ENCODE measurements at regions not wholly inside any gene's neighbourhood (a gene's known extent, or its start where the extent isn't known, plus 50 kb on each side); places are given as distances from the start of the nearest gene placed in this dataset.

DNA sequence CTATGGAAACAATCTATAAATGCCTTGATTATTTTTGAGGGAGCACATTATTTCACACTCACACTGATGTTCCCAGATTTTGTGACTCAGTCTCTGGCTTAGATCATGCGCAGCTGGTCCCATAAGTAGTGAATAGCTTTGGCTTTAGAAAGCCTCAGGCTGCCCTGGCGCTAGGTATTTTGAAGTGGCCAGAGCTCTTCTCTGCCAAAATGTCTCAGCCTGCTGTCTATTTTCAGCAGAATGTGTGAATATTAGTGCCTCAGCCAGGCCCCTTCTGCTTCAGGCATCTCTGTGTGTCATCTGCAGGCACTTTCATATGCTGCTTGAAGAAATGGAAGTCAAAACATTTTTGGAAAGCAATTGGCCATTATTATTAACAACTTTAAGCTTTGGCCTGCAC is 931.0 kb upstream of the INTU start:
- Histone ChIP-seq H3K27ac (replicated peaks) (no peak overlapping the region), H3K27me3 (ENCODE audit: insufficient read depth, poor library complexity, severe bottlenecking) (no peaks in the 10 kb centered on the region), H3K4me3 (replicated peaks; ENCODE audit: insufficient read depth, low read length) (no peak overlapping the region)
- no peak for TF ChIP-seq SPI1 (IDR thresholded peaks at IDR 0.05; ENCODE audit: borderline replicate concordance, low read depth)
- TF ChIP-seq GABPA (IDR thresholded peaks at IDR 0.05; ENCODE audit: low read depth): no peak
- TF ChIP-seq, protein P1, sequence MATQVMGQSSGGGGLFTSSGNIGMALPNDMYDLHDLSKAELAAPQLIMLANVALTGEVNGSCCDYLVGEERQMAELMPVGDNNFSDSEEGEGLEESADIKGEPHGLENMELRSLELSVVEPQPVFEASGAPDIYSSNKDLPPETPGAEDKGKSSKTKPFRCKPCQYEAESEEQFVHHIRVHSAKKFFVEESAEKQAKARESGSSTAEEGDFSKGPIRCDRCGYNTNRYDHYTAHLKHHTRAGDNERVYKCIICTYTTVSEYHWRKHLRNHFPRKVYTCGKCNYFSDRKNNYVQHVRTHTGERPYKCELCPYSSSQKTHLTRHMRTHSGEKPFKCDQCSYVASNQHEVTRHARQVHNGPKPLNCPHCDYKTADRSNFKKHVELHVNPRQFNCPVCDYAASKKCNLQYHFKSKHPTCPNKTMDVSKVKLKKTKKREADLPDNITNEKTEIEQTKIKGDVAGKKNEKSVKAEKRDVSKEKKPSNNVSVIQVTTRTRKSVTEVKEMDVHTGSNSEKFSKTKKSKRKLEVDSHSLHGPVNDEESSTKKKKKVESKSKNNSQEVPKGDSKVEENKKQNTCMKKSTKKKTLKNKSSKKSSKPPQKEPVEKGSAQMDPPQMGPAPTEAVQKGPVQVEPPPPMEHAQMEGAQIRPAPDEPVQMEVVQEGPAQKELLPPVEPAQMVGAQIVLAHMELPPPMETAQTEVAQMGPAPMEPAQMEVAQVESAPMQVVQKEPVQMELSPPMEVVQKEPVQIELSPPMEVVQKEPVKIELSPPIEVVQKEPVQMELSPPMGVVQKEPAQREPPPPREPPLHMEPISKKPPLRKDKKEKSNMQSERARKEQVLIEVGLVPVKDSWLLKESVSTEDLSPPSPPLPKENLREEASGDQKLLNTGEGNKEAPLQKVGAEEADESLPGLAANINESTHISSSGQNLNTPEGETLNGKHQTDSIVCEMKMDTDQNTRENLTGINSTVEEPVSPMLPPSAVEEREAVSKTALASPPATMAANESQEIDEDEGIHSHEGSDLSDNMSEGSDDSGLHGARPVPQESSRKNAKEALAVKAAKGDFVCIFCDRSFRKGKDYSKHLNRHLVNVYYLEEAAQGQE (IDR thresholded peaks at IDR 0.05; ENCODE audit: insufficient replicate concordance, low read depth): no peak
- TF ChIP-seq, protein P2, sequence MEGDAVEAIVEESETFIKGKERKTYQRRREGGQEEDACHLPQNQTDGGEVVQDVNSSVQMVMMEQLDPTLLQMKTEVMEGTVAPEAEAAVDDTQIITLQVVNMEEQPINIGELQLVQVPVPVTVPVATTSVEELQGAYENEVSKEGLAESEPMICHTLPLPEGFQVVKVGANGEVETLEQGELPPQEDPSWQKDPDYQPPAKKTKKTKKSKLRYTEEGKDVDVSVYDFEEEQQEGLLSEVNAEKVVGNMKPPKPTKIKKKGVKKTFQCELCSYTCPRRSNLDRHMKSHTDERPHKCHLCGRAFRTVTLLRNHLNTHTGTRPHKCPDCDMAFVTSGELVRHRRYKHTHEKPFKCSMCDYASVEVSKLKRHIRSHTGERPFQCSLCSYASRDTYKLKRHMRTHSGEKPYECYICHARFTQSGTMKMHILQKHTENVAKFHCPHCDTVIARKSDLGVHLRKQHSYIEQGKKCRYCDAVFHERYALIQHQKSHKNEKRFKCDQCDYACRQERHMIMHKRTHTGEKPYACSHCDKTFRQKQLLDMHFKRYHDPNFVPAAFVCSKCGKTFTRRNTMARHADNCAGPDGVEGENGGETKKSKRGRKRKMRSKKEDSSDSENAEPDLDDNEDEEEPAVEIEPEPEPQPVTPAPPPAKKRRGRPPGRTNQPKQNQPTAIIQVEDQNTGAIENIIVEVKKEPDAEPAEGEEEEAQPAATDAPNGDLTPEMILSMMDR (IDR thresholded peaks at IDR 0.05; ENCODE audit: insufficient read depth, low read length): no peak
- TF ChIP-seq POLR2AphosphoS5 (IDR thresholded peaks at IDR 0.05; ENCODE audit: low read depth): no peak
- DNase-seq (ENCODE audit: low read depth in 1 of 2, low spot score in 1 of 2): no peak

DNA sequence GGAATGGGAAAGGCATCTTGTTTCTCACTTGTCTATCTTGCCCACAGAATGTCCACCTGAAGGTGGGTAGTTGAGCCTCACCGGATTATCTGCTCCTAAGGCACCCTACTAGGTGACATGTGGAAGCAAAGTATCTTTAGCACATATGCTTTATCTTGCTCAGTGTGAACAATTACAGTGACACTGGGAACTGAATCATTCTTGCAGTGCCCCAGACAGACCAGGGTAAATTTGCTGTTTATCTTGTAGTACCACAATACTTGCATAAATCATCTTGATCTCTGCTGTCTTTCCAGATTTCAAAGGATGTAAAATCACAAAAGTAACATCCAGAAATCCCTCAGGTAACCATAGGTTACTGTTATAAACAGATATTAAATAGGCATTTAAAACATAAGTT is 930.0 kb upstream of the INTU start:
- no peak overlapping the region for H3K27ac ChIP-seq (replicated peaks)
- no peak for DNase-seq (ENCODE audit: low read depth in 1 of 2, low spot score in 1 of 2)
- no peaks in the 10 kb centered on the region for H3K27me3 ChIP-seq (ENCODE audit: insufficient read depth, poor library complexity, severe bottlenecking)
- TF ChIP-seq SPI1 (IDR thresholded peaks at IDR 0.05; ENCODE audit: borderline replicate concordance, low read depth) (no peak), GABPA (IDR thresholded peaks at IDR 0.05; ENCODE audit: low read depth) (no peak), POLR2AphosphoS5 (IDR thresholded peaks at IDR 0.05; ENCODE audit: low read depth) (no peak)
- TF ChIP-seq, protein P1 (IDR thresholded peaks at IDR 0.05; ENCODE audit: insufficient replicate concordance, low read depth): no peak
- TF ChIP-seq, protein P2 (IDR thresholded peaks at IDR 0.05; ENCODE audit: insufficient read depth, low read length): no peak
- H3K4me3 ChIP-seq (replicated peaks; ENCODE audit: insufficient read depth, low read length): no peak overlapping the region

DNA sequence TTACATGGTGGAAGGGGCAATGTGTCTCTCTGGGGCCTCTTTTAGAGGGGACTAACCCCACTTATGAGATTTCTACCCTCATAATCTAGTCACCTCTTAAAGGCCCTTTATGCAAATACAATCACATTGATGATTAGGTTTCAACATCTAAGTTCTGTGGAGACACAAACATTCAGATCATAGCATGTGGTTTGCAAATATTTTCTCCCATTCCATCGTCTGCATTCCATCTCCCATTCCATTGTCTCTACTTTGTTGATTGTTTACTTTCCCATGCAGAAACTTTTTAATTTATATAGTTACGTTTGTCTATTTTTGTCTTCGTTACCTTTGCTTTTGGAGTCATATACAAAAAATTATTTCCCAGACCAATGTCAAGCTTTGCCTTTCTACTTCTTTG is 927.5 kb upstream of the INTU start:
- Histone ChIP-seq H3K27me3 (ENCODE audit: insufficient read depth, poor library complexity, severe bottlenecking) (no peaks in the 10 kb centered on the region), H3K4me3 (replicated peaks; ENCODE audit: insufficient read depth, low read length) (no peak overlapping the region), H3K27ac (replicated peaks) (no peak overlapping the region)
- DNase-seq (ENCODE audit: low read depth in 1 of 2, low spot score in 1 of 2): no peak
- no peak for TF ChIP-seq POLR2AphosphoS5 (IDR thresholded peaks at IDR 0.05; ENCODE audit: low read depth)
- TF ChIP-seq, protein P2 (IDR thresholded peaks at IDR 0.05; ENCODE audit: insufficient read depth, low read length): no peak
- TF ChIP-seq, protein P1 (IDR thresholded peaks at IDR 0.05; ENCODE audit: insufficient replicate concordance, low read depth): no peak
- TF ChIP-seq SPI1 (IDR thresholded peaks at IDR 0.05; ENCODE audit: borderline replicate concordance, low read depth): no peak
- TF ChIP-seq GABPA (IDR thresholded peaks at IDR 0.05; ENCODE audit: low read depth): no peak

All from HL-60 (cell line).